ENCODE measurements at regions not wholly inside any gene's neighbourhood (a gene's known extent, or its start where the extent isn't known, plus 50 kb on each side); places are given as distances from the start of the nearest gene placed in this dataset.

DNA sequence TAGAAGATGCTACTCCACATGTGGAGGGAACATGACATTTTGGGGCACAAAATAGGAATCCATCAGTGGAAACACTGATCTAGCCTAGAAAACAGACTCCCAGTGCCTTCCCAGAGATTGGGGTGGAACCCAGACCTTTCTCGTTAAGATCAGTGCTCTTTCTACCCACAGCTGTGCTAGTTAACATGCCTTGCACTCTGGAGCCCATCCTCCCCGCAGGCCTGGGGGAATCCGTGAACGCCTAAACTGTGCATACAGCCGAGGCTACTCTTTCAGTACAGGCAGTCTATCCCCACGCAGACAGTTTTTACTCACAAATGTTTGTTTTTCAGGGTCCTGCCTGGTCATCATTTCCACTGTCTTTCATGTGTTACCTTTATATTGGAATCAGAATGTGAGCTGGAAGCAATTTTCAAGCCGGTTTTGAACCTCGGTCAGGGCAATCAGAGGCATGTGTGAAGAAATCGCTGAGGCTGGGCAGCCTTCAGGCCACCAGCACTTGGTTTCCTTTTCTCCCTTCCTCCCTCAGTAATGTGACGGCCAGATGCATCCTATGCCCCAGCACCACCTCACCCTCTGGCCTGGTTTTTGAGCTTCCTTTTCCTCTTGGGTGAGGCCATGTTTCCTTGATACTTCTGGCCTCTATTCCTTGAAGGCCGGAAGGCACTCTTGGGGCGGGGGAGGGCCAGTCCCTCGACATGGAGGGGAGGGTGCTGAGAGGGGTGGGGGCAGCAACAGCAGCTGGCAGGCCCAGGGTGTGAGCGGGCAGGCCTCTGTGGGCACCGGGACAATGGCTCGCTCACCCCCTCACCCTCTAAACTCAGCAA, 123.6 kb upstream of the GALNT15 start:
- Histone ChIP-seq H3K36me3 (replicated peaks in 1 of 2; ENCODE audit: control insufficient read depth in 1 of 2, insufficient read depth in 2 of 2, low read length in 2 of 2) (no peaks in the 10 kb centered on the region), H3K4me1 (ENCODE audit: control insufficient read depth in 1 of 2, insufficient read depth in 2 of 2, low read length in 2 of 2) (peaks cover 0 to 9% of the 10 kb centered on the region in 2 donors), H3K9ac (ENCODE audit: insufficient read depth, low read length, poor library complexity, severe bottlenecking) (peak overlapping the region; percentile 33), H3K4me3 (replicated peaks in 1 of 3; ENCODE audit: low read depth in 2 of 3, low read length in 3 of 3) (no peak overlapping the region), H3K27ac (ENCODE audit: low read depth in 1 of 2, low read length in 2 of 2) (no peak overlapping the region), H2AFZ (ENCODE audit: insufficient read depth, low read depth, low read length, poor library complexity, severe bottlenecking) (peak overlapping the region; percentile 51), H3K79me2 (ENCODE audit: insufficient read depth, low read length) (no peaks in the 10 kb centered on the region), H3K4me2 (replicated peaks; ENCODE audit: extremely low read depth, low read length, poor library complexity, severe bottlenecking) (no peak overlapping the region), H3K27me3 (ENCODE audit: control insufficient read depth in 2 of 2, insufficient read depth in 2 of 2, low read length in 2 of 2) (no peaks in the 10 kb centered on the region), H4K20me1 (ENCODE audit: insufficient read depth, low read length) (no peaks in the 10 kb centered on the region), H3K9me3 (replicated peaks in 1 of 2; ENCODE audit: control insufficient read depth in 1 of 2, insufficient read depth in 1 of 2, low read length in 2 of 2) (no peaks in the 10 kb centered on the region)
- DNase-seq: no peak
- intact Hi-C loops (cut with micrococcal nuclease): no loop called here
- TF ChIP-seq, protein P1, sequence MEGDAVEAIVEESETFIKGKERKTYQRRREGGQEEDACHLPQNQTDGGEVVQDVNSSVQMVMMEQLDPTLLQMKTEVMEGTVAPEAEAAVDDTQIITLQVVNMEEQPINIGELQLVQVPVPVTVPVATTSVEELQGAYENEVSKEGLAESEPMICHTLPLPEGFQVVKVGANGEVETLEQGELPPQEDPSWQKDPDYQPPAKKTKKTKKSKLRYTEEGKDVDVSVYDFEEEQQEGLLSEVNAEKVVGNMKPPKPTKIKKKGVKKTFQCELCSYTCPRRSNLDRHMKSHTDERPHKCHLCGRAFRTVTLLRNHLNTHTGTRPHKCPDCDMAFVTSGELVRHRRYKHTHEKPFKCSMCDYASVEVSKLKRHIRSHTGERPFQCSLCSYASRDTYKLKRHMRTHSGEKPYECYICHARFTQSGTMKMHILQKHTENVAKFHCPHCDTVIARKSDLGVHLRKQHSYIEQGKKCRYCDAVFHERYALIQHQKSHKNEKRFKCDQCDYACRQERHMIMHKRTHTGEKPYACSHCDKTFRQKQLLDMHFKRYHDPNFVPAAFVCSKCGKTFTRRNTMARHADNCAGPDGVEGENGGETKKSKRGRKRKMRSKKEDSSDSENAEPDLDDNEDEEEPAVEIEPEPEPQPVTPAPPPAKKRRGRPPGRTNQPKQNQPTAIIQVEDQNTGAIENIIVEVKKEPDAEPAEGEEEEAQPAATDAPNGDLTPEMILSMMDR (IDR thresholded peaks at IDR 0.05): no peak
- WGBS (ENCODE audit: insufficient coverage): 54% methylated on average over 9 of the region's 16 CpGs
- no peaks in the 10 kb centered on the region for H3K27me3 Mint-ChIP-seq (ENCODE audit: low read depth in 3 of 3)
- H3K36me3 Mint-ChIP-seq: no peaks in the 10 kb centered on the region
- peak overlapping the region in 3 of 7 donors; percentile 1 to 31 (median 27) for H3K27ac Mint-ChIP-seq
- peaks cover 14% of the 10 kb centered on the region for H3K4me1 Mint-ChIP-seq
- no peaks in the 10 kb centered on the region for H3K9me3 Mint-ChIP-seq
- peak overlapping the region in 1 of 2 donors; percentile 23 for H3K4me3 Mint-ChIP-seq

DNA sequence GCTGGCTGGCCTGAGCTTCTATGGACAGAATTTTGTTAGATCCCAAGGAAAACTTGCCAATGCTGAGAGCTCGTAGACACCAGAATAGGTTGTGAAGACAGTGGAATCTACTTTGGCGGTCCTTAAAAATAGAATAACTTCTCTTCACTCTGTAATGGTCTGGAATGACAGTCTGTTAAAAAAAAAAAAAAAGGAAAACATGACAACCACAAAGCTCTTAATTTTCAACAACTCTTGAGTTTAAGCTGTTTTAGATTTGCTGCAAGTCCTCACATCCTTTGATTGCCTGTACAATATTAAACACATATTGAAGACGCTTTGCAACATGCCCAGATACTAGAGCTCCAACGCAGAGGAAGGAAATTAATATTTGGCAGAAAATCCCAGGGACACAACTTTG, 122.8 kb upstream of the GALNT15 start:
- H3K27me3 ChIP-seq (ENCODE audit: control insufficient read depth in 2 of 2, insufficient read depth in 2 of 2, low read length in 2 of 2): no peaks in the 10 kb centered on the region
- H3K27ac Mint-ChIP-seq: no peak overlapping the region
- H3K4me1 Mint-ChIP-seq: peaks cover 14% of the 10 kb centered on the region
- no peaks in the 10 kb centered on the region for H3K9me3 ChIP-seq (replicated peaks in 1 of 2; ENCODE audit: control insufficient read depth in 1 of 2, insufficient read depth in 1 of 2, low read length in 2 of 2)
- no peak overlapping the region for H2AFZ ChIP-seq (ENCODE audit: insufficient read depth, low read depth, low read length, poor library complexity, severe bottlenecking)
- no peaks in the 10 kb centered on the region for H3K36me3 ChIP-seq (replicated peaks in 1 of 2; ENCODE audit: control insufficient read depth in 1 of 2, insufficient read depth in 2 of 2, low read length in 2 of 2)
- H3K4me3 ChIP-seq (replicated peaks in 1 of 3; ENCODE audit: low read depth in 2 of 3, low read length in 3 of 3): no peak overlapping the region
- H3K4me1 ChIP-seq (ENCODE audit: control insufficient read depth in 1 of 2, insufficient read depth in 2 of 2, low read length in 2 of 2): peaks cover 0 to 9% of the 10 kb centered on the region in 2 donors
- no peaks in the 10 kb centered on the region for H3K36me3 Mint-ChIP-seq
- H3K27ac ChIP-seq (ENCODE audit: low read depth in 1 of 2, low read length in 2 of 2): no peak overlapping the region
- H3K27me3 Mint-ChIP-seq (ENCODE audit: low read depth in 3 of 3): no peaks in the 10 kb centered on the region
- H3K79me2 ChIP-seq (ENCODE audit: insufficient read depth, low read length): no peaks in the 10 kb centered on the region
- intact Hi-C loops (cut with micrococcal nuclease): no loop called here
- no peaks in the 10 kb centered on the region for H3K9me3 Mint-ChIP-seq
- WGBS (ENCODE audit: insufficient coverage): no CpG with 5 or more reads among the region's 4 CpGs
- no peaks in the 10 kb centered on the region for H4K20me1 ChIP-seq (ENCODE audit: insufficient read depth, low read length)
- no peak overlapping the region for H3K4me3 Mint-ChIP-seq
- H3K9ac ChIP-seq (ENCODE audit: insufficient read depth, low read length, poor library complexity, severe bottlenecking): no peak overlapping the region
- DNase-seq: no peak
- H3K4me2 ChIP-seq (replicated peaks; ENCODE audit: extremely low read depth, low read length, poor library complexity, severe bottlenecking): no peak overlapping the region
- TF ChIP-seq, protein P1 (IDR thresholded peaks at IDR 0.05): no peak

Data from CD14-positive monocyte (primary cell).